Fibroblast of upper back skin (primary cell): ENCODE measurements at regions not wholly inside any gene's neighbourhood (a gene's known extent, or its start where the extent isn't known, plus 50 kb on each side); places are given as distances from the start of the nearest gene placed in this dataset.
A peak's percentile ranks its signal among the peaks of the same experiment; 100 is the strongest.

Source experiments
- DNase-seq: peaks from one replicate; pipeline ENCODE4 v3.0.0-alpha.2; 2013

DNA sequence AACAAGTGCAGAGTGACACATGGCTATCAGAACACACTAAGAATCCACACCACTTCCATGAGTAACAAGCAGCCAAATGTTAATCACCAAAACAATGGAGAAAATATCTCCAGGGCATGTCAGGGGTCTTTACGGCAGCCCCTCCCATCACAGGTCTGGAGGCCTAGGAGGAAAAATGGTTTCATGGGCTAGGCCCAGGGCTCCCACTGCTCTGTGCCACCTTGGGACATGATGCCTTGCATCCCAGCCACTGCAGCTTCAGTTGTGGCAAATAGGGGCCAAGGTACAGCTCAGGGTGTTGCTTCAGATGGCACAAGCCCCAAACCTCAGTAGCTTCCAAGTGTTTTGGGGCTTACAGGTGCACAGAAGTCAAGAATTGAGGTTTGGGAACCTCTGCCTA is 66.6 kb downstream of the NEURL3 start:
- no peak for DNase-seq

GRCh38 chr2:96437512-96437911 is 67.6 kb downstream of the NEURL3 start:
- DNase-seq: no peak

DNA sequence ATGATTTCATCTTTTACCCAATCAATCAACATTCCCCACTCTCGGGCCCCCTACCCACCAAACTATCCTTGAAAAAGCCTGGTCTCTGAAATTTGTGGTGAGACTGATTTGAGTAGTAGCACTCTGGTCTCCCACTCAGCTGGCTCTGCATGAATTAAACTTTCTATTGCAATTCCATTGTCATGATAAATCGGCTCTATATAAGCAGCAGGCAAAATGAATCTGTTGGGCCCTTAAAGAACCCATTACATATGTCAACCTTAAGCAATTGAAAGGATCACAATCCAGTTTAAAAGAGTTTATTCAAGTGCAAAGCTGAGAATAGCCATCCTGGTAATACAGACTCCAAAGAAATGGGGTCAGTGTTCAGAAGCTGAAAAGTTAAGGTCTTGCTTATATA is 68.2 kb downstream of the NEURL3 start:
- no peak for DNase-seq

- DNase-seq: no peak
These were observed 68.7 kb downstream of the NEURL3 start for GRCh38 chr2:96436416-96436815.

GRCh38 chr2:96431319-96431718 is 73.8 kb downstream of the NEURL3 start:
- DNase-seq: no peak

GRCh38 chr2:96430394-96430988 is 74.7 kb downstream of the NEURL3 start:
- no peak for DNase-seq

DNA sequence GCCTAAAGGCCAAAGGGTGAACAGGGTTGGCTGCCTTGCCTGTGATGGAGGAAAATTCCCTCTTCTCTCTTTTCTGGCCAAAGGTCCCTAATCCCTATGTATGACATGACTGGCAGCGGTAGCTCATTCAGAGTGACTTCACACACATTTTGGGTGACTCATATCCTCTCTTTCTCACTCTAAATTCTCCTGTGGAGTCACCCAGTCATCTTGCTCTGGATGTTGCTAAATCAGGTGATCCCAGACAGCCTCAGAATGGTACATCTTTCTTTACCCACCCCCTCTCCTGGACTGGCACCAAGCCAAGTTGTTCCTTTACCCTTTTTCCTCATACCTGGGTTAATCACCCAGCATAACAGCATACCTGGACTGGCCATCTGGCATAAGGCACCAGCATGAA is 77.2 kb downstream of the NEURL3 start:
- peak; percentile 78 for DNase-seq

- DNase-seq: no peak
These were observed 78.0 kb downstream of the NEURL3 start for GRCh38 chr2:96427169-96427568.

DNA sequence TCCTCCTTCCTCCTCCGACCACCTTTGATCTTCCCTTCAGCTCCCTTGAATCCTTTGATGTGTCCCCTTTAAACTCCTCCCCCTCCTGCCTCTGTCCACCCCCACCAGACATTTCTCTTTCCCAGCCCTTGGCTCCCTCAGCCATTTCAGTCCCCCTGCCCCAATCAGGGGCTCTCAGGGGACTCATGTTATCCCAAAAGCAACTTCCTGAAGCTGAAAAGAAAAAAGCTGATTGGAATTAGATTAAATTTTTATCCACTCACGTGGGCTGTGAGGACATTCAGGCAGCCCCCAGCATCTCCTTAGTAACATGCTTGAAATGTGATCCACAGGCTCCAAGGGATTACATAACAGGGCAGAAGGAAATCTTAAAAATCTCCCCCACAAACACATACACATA is 81.3 kb downstream of the NEURL3 start:
- DNase-seq: peak; percentile 51
